ENCODE measurements at regions not wholly inside any gene's neighbourhood (a gene's known extent, or its start where the extent isn't known, plus 50 kb on each side); places are given as distances from the start of the nearest gene placed in this dataset.
"Not testable (repeated sequence)": the region's sequence is repeated elsewhere in the genome, so short reads cannot be mapped to it uniquely, and the experiment has no call there.

GRCh38 chr14:95614349-95614748 lies 71.9 kb upstream of the TCL1B start:
- DNase-seq (ENCODE audit: low read depth) = no peak
- H3K4me3 ChIP-seq (ENCODE audit: low read length) = no peak overlapping the region
- TF ChIP-seq CTCF (conservative IDR thresholded peaks at IDR 0.05; ENCODE audit: low read depth, low read length) = no peak

GRCh38 chr14:95616745-95617144 lies 69.5 kb upstream of the TCL1B start:
- no peak for TF ChIP-seq CTCF (conservative IDR thresholded peaks at IDR 0.05; ENCODE audit: low read depth, low read length)
- DNase-seq (ENCODE audit: low read depth) = no peak
- no peak overlapping the region for H3K4me3 ChIP-seq (ENCODE audit: low read length)

DNA sequence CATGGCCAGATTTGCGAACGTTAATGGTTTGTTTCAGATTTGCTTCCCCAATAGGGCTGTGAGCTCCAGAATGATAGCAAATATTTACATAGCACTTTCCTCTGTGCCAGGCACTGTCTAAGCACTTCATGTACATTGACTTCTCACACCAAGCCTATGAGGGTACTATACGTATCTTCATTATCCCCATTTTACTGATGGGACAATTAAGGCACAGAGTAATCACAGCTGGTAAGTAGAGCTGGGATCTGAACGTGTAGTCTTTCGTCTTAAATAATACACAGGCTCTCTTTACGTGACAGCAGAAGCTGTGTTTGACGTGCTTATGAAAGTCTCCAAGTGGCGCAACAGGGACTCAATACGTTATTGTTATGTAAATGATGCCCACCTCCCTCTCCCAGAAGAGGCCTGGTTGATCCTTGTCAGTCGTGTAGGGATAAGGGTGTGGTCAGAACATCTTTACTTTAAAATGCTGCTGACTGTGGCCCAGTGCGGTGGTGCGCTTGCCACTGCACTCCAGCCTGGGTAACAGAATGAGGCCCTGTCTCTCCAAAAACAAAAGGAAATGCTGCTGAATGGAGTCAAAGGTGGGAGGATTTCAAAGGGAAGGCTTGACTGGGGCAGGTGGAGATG lies 66.3 kb upstream of the TCL1B start:
- no peak overlapping the region for H3K4me3 ChIP-seq (ENCODE audit: low read length)
- TF ChIP-seq CTCF (conservative IDR thresholded peaks at IDR 0.05; ENCODE audit: low read depth, low read length) = no peak
- DNase-seq (ENCODE audit: low read depth) = no peak

GRCh38 chr14:95620659-95621059 lies 65.6 kb upstream of the TCL1B start:
- H3K4me3 ChIP-seq (ENCODE audit: low read length) = no peak overlapping the region
- no peak for DNase-seq (ENCODE audit: low read depth)

GRCh38 chr14:95623195-95623594 lies 63.0 kb upstream of the TCL1B start:
- H3K4me3 ChIP-seq (ENCODE audit: low read length) = no peak overlapping the region
- no peak for DNase-seq (ENCODE audit: low read depth)
- no peak for TF ChIP-seq CTCF (conservative IDR thresholded peaks at IDR 0.05; ENCODE audit: low read depth, low read length)

More at GRCh38 chr14:95620659-95621059, 65.6 kb upstream of the TCL1B start:
- no peak for TF ChIP-seq CTCF (conservative IDR thresholded peaks at IDR 0.05; ENCODE audit: low read depth, low read length)

GRCh38 chr14:95625710-95626109 lies 60.5 kb upstream of the TCL1B start:
- not testable (repeated sequence) for H3K4me3 ChIP-seq (ENCODE audit: low read length); DNase-seq (ENCODE audit: low read depth)

DNA sequence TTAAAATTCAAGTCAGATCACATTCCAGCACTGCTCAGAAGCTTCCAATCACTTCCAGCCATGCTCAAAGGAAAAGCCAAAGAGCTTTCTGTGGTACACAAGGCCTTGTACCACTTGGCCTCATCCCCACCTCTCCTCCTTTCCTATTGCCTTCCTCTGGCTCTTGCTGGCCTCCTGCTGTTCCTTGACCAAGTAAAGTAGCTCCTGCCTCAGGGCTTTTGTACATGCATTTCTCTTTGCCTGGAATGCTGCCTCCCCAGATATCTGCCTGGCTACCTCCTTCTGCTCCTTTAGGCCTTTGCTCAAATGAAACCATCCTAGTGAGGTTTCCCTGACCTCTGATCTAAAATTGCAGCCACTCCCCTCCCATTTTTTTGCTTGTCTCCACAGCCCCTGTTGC lies 51.2 kb upstream of the TCL1B start:
- no peak for DNase-seq (ENCODE audit: low read depth)
- TF ChIP-seq CTCF (conservative IDR thresholded peaks at IDR 0.05; ENCODE audit: low read depth, low read length) = no peak
- H3K4me3 ChIP-seq (ENCODE audit: low read length) = no peak overlapping the region

All from retinal pigment epithelial cell (primary cell).